Hypothalamus (tissue), 51 donors: ENCODE measurements at regions not wholly inside any gene's neighbourhood (a gene's known extent, or its start where the extent isn't known, plus 50 kb on each side); places are given as distances from the start of the nearest gene placed in this dataset.
"Not testable (repeated sequence)": the region's sequence is repeated elsewhere in the genome, so short reads cannot be mapped to it uniquely, and the experiment has no call there.

Experiments used
- DNase-seq, 51 donors: peaks; one replicate each; lab custom pipeline; 2025; lab: John Stamatoyannopoulos, UW

- no peak for DNase-seq
These were observed 973.8 kb upstream of the GYPC start for GRCh38 chr2:125681976-125682805.

GRCh38 chr2:125684256-125684655 lies 971.7 kb upstream of the GYPC start:
- no peak for DNase-seq

- no peak for DNase-seq
These were observed 971.0 kb upstream of the GYPC start for GRCh38 chr2:125684932-125685331.

GRCh38 chr2:125696560-125696959 lies 959.4 kb upstream of the GYPC start:
- no peak for DNase-seq

GRCh38 chr2:125698280-125698679 lies 957.7 kb upstream of the GYPC start:
- DNase-seq: no peak

- DNase-seq: no peak
These were observed 954.9 kb upstream of the GYPC start for GRCh38 chr2:125701070-125701469.

- no peak for DNase-seq
These were observed 948.3 kb upstream of the GYPC start for GRCh38 chr2:125707611-125708010.

GRCh38 chr2:125710561-125710960 lies 945.4 kb upstream of the GYPC start:
- DNase-seq: no peak

GRCh38 chr2:125711075-125711474 lies 944.9 kb upstream of the GYPC start:
- DNase-seq: no peak

GRCh38 chr2:125713533-125713932 lies 942.4 kb upstream of the GYPC start:
- DNase-seq: no peak

GRCh38 chr2:125721072-125721721 lies 934.8 kb upstream of the GYPC start:
- no peak for DNase-seq

- DNase-seq: no peak
These were observed 925.0 kb upstream of the GYPC start for GRCh38 chr2:125730921-125731320.

- DNase-seq: no peak
These were observed 919.7 kb upstream of the GYPC start for GRCh38 chr2:125736306-125736705.

- DNase-seq: peak in 33 of 51 donors; percentile 0 to 69 (median 19)
These were observed 910.4 kb upstream of the GYPC start for GRCh38 chr2:125745514-125745913.

- DNase-seq: no peak
These were observed 909.4 kb upstream of the GYPC start for GRCh38 chr2:125746321-125747164.

GRCh38 chr2:125747165-125747425 lies 908.9 kb upstream of the GYPC start:
- DNase-seq: no peak

GRCh38 chr2:125756431-125756830 lies 899.5 kb upstream of the GYPC start:
- no peak for DNase-seq

- no peak for DNase-seq
These were observed 859.2 kb upstream of the GYPC start for GRCh38 chr2:125796784-125797183.

- DNase-seq: no peak
These were observed 858.8 kb upstream of the GYPC start for GRCh38 chr2:125797192-125797591.

GRCh38 chr2:125822746-125823145 lies 833.2 kb upstream of the GYPC start:
- no peak for DNase-seq

- not testable (repeated sequence) for DNase-seq
These were observed 830.2 kb upstream of the GYPC start for GRCh38 chr2:125825781-125826180.

- no peak for DNase-seq
These were observed 818.8 kb upstream of the GYPC start for GRCh38 chr2:125837128-125837527.
